GM12878 (cell line): ENCODE measurements at regions not wholly inside any gene's neighbourhood (a gene's known extent, or its start where the extent isn't known, plus 50 kb on each side); places are given as distances from the start of the nearest gene placed in this dataset.

Experiments used
- ATF7 ChIP-seq: fragments of 450-650 bp; IDR thresholded peaks from 2 replicates; pipeline ENCODE4 v1.6.1; 2016; ENCODE audit warnings: low read depth, mild to moderate bottlenecking
- BCLAF1 ChIP-seq: fragments of 450-650 bp; IDR thresholded peaks from 2 replicates; pipeline ENCODE4 v1.6.1; 2017; ENCODE audit warnings: antibody characterized with exemption, mild to moderate bottlenecking, moderate library complexity
- CREM ChIP-seq: IDR thresholded peaks from 2 replicates; pipeline ENCODE4 v1.6.1; 2014; ENCODE audit warnings: antibody characterized with exemption, low read depth
- DPF2 ChIP-seq: fragments of 450-650 bp; IDR thresholded peaks from 2 replicates; pipeline ENCODE4 v1.6.1; 2017; ENCODE audit warnings: mild to moderate bottlenecking
- FOXM1 ChIP-seq: IDR thresholded peaks from 2 replicates; pipeline ENCODE4 v1.6.1; 2012; ENCODE audit warnings: low read depth, mild to moderate bottlenecking, inconsistent platforms, low read length, moderate library complexity
- HCFC1 ChIP-seq: fragments of 150-350 bp; IDR thresholded peaks from 2 replicates; pipeline ENCODE4 v1.6.1; 2014; ENCODE audit warnings: low read length
- IRF5 ChIP-seq: fragments of 450-650 bp; IDR thresholded peaks from 2 replicates; pipeline ENCODE4 v1.6.1; 2017; ENCODE audit warnings: borderline replicate concordance
- JUNB ChIP-seq: IDR thresholded peaks from 2 replicates; pipeline ENCODE4 v1.6.1; 2016; ENCODE audit warnings: antibody characterized with exemption, mild to moderate bottlenecking
- KAT2A ChIP-seq: conservative IDR thresholded peaks from 2 replicates; pipeline ENCODE4 v1.6.1; 2011; ENCODE audit warnings: low read depth, low read length; ENCODE audit not compliant: control insufficient read depth
- NFYB ChIP-seq: IDR thresholded peaks from 2 replicates; pipeline ENCODE4 v1.6.1; 2011; ENCODE audit warnings: low read depth, mild to moderate bottlenecking, low read length, improper control_type of control experiment, moderate library complexity; ENCODE audit not compliant: insufficient read depth
- POU2F2 ChIP-seq: IDR thresholded peaks from 3 replicates; pipeline ENCODE4 v1.6.1; 2011; ENCODE audit warnings: low read depth, mild to moderate bottlenecking, low read length, borderline replicate concordance
- RFX5 ChIP-seq: IDR thresholded peaks from 2 replicates; pipeline ENCODE4 v1.6.1; 2011; ENCODE audit warnings: low read depth, low read length, improper control_type of control experiment
- SIN3A ChIP-seq: IDR thresholded peaks from 2 replicates; pipeline ENCODE4 v1.6.1; 2012; ENCODE audit warnings: low read depth, low read length, improper control_type of control experiment
- SPI1 ChIP-seq: IDR thresholded peaks from 2 replicates; pipeline ENCODE4 v1.6.1; 2011; ENCODE audit warnings: low read depth, mild to moderate bottlenecking, low read length, moderate library complexity, borderline replicate concordance; ENCODE audit not compliant: insufficient read depth
- SREBF1 ChIP-seq: IDR thresholded peaks from 2 replicates; pipeline ENCODE4 v1.6.1; 2012; ENCODE audit warnings: mild to moderate bottlenecking, low read length
- STAT1 ChIP-seq: fragments of 450-650 bp; conservative IDR thresholded peaks from 2 replicates; pipeline ENCODE4 v1.6.1; 2014; ENCODE audit warnings: antibody characterized with exemption, mild to moderate bottlenecking
- YBX1 ChIP-seq: fragments of 450-650 bp; IDR thresholded peaks from 2 replicates; pipeline ENCODE4 v1.6.1; 2016; ENCODE audit warnings: antibody characterized with exemption
- TF ChIP-seq, protein P1 (sequence below): IDR thresholded peaks from 2 replicates; pipeline ENCODE4 v1.6.1; 2012; ENCODE audit warnings: low read depth, low read length, improper control_type of control experiment
- TF ChIP-seq, protein P2 (sequence below): IDR thresholded peaks from 2 replicates; pipeline ENCODE4 v1.6.1; 2011; ENCODE audit warnings: low read depth, low read length, improper control_type of control experiment, borderline replicate concordance
- TF ChIP-seq, protein P3 (sequence below): fragments of 450-650 bp; formaldehyde crosslinking; IDR thresholded peaks from 2 replicates; pipeline ENCODE4 v1.4.0; 2022; ENCODE audit warnings: mild to moderate bottlenecking, moderate library complexity
- TF ChIP-seq, protein P4 (sequence below): fragments of 450-650 bp; IDR thresholded peaks from 2 replicates; pipeline ENCODE4 v1.6.1; 2017; ENCODE audit warnings: mild to moderate bottlenecking, low read depth, inconsistent platforms; ENCODE audit not compliant: poor library complexity, severe bottlenecking

DNA sequence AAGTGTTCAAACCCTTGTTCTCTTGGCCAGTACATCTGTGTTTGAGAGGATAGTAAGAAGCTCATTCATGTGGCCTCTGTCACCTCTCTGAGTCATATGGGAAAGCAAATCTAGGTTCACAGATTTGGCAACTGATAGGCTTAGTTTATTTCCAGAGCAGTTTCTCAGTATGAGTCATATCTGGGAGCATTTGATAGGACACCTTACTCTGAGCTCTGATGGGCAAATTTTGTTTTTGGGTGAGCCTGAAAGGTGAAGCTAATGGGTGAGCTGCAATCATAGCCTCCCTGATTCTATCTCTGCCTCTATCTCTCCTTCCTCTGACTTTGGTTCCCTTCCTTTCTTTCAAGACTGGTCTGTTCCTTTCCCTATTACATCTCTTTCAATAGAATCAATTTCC lies 134.4 kb downstream of the S1PR1 start (continued):
- peak; percentile 98 for TF ChIP-seq JUNB
- TF ChIP-seq CREM: peak; percentile 76
- 0 out of 2 replicates have a peak, but pooled peaks have one; percentile 55 for TF ChIP-seq YBX1
- 0 out of 3 replicates have a peak, but pooled peaks have one; percentile 67 for TF ChIP-seq POU2F2
- no peak for TF ChIP-seq RFX5
- TF ChIP-seq HCFC1: no peak
- TF ChIP-seq, protein P1, sequence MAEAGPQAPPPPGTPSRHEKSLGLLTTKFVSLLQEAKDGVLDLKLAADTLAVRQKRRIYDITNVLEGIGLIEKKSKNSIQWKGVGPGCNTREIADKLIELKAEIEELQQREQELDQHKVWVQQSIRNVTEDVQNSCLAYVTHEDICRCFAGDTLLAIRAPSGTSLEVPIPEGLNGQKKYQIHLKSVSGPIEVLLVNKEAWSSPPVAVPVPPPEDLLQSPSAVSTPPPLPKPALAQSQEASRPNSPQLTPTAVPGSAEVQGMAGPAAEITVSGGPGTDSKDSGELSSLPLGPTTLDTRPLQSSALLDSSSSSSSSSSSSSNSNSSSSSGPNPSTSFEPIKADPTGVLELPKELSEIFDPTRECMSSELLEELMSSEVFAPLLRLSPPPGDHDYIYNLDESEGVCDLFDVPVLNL: no peak
- TF ChIP-seq, protein P2, sequence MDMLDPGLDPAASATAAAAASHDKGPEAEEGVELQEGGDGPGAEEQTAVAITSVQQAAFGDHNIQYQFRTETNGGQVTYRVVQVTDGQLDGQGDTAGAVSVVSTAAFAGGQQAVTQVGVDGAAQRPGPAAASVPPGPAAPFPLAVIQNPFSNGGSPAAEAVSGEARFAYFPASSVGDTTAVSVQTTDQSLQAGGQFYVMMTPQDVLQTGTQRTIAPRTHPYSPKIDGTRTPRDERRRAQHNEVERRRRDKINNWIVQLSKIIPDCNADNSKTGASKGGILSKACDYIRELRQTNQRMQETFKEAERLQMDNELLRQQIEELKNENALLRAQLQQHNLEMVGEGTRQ: no peak
- TF ChIP-seq FOXM1: peak; percentile 93
- TF ChIP-seq BCLAF1: no peak
- TF ChIP-seq, protein P3, sequence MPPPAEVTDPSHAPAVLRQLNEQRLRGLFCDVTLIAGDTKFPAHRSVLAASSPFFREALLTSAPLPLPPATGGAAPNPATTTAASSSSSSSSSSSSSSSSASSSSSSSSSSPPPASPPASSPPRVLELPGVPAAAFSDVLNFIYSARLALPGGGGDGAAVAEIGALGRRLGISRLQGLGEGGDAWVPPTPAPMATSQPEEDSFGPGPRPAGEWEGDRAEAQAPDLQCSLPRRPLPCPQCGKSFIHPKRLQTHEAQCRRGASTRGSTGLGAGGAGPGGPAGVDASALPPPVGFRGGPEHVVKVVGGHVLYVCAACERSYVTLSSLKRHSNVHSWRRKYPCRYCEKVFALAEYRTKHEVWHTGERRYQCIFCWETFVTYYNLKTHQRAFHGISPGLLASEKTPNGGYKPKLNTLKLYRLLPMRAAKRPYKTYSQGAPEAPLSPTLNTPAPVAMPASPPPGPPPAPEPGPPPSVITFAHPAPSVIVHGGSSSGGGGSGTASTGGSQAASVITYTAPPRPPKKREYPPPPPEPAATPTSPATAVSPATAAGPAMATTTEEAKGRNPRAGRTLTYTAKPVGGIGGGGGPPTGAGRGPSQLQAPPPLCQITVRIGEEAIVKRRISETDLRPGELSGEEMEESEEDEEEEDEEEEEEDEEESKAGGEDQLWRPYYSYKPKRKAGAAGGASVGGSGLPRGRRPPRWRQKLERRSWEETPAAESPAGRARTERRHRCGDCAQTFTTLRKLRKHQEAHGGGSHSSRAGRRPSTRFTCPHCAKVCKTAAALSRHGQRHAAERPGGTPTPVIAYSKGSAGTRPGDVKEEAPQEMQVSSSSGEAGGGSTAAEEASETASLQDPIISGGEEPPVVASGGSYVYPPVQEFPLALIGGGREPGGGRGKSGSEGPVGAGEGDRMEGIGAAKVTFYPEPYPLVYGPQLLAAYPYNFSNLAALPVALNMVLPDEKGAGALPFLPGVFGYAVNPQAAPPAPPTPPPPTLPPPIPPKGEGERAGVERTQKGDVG (CRISPR knock-in tag): no peak
- no peak for TF ChIP-seq SREBF1
- no peak for TF ChIP-seq STAT1
- TF ChIP-seq SPI1: no peak
- TF ChIP-seq SIN3A: no peak
- TF ChIP-seq IRF5: no peak
- no peak for TF ChIP-seq NFYB
- no peak for TF ChIP-seq KAT2A
- peak; percentile 97 for TF ChIP-seq DPF2
- TF ChIP-seq, protein P4, sequence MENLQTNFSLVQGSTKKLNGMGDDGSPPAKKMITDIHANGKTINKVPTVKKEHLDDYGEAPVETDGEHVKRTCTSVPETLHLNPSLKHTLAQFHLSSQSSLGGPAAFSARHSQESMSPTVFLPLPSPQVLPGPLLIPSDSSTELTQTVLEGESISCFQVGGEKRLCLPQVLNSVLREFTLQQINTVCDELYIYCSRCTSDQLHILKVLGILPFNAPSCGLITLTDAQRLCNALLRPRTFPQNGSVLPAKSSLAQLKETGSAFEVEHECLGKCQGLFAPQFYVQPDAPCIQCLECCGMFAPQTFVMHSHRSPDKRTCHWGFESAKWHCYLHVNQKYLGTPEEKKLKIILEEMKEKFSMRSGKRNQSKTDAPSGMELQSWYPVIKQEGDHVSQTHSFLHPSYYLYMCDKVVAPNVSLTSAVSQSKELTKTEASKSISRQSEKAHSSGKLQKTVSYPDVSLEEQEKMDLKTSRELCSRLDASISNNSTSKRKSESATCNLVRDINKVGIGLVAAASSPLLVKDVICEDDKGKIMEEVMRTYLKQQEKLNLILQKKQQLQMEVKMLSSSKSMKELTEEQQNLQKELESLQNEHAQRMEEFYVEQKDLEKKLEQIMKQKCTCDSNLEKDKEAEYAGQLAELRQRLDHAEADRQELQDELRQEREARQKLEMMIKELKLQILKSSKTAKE: peak; percentile 83
- peak; percentile 75 for TF ChIP-seq ATF7
